Activated CD4-positive, alpha-beta T cell treated with anti-CD3 and anti-CD28 coated beads, Interleukin-2, amount 10 ng/mL, durations not matched to agents 7 days and 5 days (primary cell): ENCODE measurements at regions not wholly inside any gene's neighbourhood (a gene's known extent, or its start where the extent isn't known, plus 50 kb on each side); places are given as distances from the start of the nearest gene placed in this dataset.
"Not testable (repeated sequence)": the region's sequence is repeated elsewhere in the genome, so short reads cannot be mapped to it uniquely, and the experiment has no call there.

Experiments used
- CTCF ChIA-PET: fragments of 350-600 bp; sonication (Branson Sonifier 250); formaldehyde crosslinking; loops from one replicate; lab custom pipeline; 2021; ENCODE audit warnings: antibody characterized with exemption; lab: Charles Lee
- POLR2A ChIA-PET: fragments of 350-600 bp; sonication (Branson Sonifier 250); formaldehyde crosslinking; loops from one replicate; lab custom pipeline; 2021; ENCODE audit warnings: antibody characterized with exemption; lab: Charles Lee
- DNase-seq: peaks from one replicate; pipeline ENCODE4 v3.0.0-alpha.2; 2020
- H3K27ac Mint-ChIP-seq: one replicate; pipeline ENCODE4 v1.8.0; 2021; ENCODE audit warnings: mild to moderate bottlenecking, moderate library complexity, mixed read lengths
- H3K27me3 Mint-ChIP-seq: one replicate; pipeline ENCODE4 v1.8.0; 2021; ENCODE audit warnings: mixed read lengths
- H3K36me3 Mint-ChIP-seq: one replicate; pipeline ENCODE4 v1.8.0; 2021; ENCODE audit warnings: low read depth, mixed read lengths
- H3K4me1 Mint-ChIP-seq: one replicate; pipeline ENCODE4 v1.8.0; 2021; ENCODE audit warnings: mixed read lengths
- H3K4me3 Mint-ChIP-seq: one replicate; pipeline ENCODE4 v1.8.0; 2021; ENCODE audit warnings: mild to moderate bottlenecking, moderate library complexity, mixed read lengths
- H3K9me3 Mint-ChIP-seq: one replicate; pipeline ENCODE4 v1.8.0; 2021; ENCODE audit warnings: mixed read lengths

GRCh38 chr3:75397486-75397885 is 266.6 kb upstream of the FRG2C start:
- H3K4me1 Mint-ChIP-seq, H3K36me3 Mint-ChIP-seq, H3K27ac Mint-ChIP-seq, DNase-seq, H3K9me3 Mint-ChIP-seq, POLR2A ChIA-PET, CTCF ChIA-PET, H3K27me3 Mint-ChIP-seq, H3K4me3 Mint-ChIP-seq: not testable (repeated sequence)

DNA sequence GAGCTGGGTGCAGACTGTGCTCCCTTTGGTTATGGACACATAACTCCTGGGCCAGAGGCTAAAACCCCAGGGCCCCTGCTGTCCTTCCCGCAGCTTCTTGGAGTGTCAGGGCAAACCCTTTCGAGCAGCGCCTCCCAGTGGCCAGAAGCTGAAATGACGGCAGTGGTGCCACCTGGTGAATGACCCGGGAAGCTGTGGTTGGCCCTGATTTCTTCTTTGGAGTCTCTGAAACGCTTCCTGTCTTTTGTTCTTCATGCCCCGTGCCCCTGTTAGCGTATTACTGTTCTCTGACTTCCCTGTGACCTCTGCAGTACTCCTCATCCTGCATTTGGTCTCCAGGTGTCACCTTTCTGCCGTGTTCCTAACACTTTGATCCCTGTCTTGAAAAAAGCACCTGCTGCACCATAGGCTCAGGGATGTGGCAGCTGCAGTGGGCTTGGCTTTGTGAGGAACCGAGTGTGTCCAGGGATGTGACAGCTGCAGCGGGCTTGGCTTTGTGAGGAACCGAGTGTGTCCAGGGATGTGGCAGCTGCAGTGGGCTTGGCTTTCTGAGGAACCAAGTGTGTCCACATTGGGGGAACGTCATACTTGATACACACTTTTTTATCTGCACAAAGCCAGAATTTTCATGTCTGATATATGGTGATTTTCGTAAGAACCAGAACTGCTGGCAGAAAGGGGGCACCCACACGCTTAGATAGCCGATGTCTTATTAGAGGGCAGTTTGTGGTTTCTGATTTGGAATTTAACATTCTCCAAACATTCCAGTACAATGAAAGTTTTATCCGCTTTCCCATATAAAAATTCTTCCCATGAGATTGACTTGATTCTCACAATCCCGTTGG is 241.8 kb upstream of the FRG2C start:
- H3K27me3 Mint-ChIP-seq, CTCF ChIA-PET, H3K4me3 Mint-ChIP-seq, H3K9me3 Mint-ChIP-seq, H3K36me3 Mint-ChIP-seq, H3K27ac Mint-ChIP-seq, POLR2A ChIA-PET: not testable (repeated sequence)
- H3K4me1 Mint-ChIP-seq, result peaks cover 11% of the 10 kb centered on the region
- peak; percentile 53 for DNase-seq

- H3K4me1 Mint-ChIP-seq, result peaks cover 20% of the 10 kb centered on the region
- DNase-seq, H3K9me3 Mint-ChIP-seq, H3K27me3 Mint-ChIP-seq, H3K4me3 Mint-ChIP-seq, POLR2A ChIA-PET, H3K36me3 Mint-ChIP-seq, H3K27ac Mint-ChIP-seq, CTCF ChIA-PET: not testable (repeated sequence)
These were observed 238.7 kb upstream of the FRG2C start for GRCh38 chr3:75425379-75425778.

DNA sequence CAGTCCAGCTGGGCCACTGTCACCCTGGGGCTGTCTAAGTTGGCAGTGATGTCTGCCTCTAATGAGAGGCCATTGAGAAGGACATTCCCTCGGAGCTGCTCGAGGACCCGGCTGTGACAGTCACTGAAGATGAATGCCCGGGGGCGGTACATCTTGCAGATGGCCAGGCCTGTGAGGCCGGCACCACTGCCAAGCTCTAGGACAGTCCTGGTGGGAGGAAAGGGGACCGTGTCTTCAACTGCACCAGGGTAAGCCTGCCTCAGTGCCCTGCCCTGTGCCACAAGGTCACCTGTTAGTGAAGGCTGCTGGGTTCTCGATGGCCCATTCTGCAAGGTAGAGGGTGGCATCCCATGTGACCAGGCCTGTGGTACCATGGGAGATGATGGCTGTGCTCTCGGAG is 236.6 kb upstream of the FRG2C start:
- not testable (repeated sequence) for H3K36me3 Mint-ChIP-seq

DNA sequence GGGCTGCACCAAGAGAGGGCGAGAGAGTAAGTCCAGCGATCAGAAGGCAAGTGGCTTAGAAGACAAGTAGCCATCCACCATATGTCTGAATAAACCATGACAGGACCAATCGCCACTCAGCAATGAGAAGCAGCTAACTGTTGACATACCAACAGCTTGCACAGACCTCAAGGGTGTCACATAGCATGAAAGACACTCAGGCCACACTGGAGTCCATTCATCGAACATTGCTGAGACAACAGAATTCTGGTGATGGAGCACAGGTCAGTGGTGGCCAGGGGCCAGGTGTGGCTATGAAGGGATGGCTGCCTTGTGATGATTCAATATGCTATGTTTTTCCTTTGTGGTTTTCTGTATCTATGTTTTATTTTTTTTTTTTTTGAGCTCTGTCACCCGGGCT is 236.2 kb upstream of the FRG2C start:
- H3K27me3 Mint-ChIP-seq, H3K4me3 Mint-ChIP-seq, CTCF ChIA-PET, DNase-seq, H3K9me3 Mint-ChIP-seq, POLR2A ChIA-PET, H3K36me3 Mint-ChIP-seq, H3K27ac Mint-ChIP-seq: not testable (repeated sequence)
- peaks cover 10% of the 10 kb centered on the region for H3K4me1 Mint-ChIP-seq

More for the DNA sequence above, 236.6 kb upstream of the FRG2C start:
- H3K4me3 Mint-ChIP-seq, POLR2A ChIA-PET, CTCF ChIA-PET, DNase-seq, H3K9me3 Mint-ChIP-seq, H3K27ac Mint-ChIP-seq, H3K27me3 Mint-ChIP-seq: not testable (repeated sequence)
- peaks cover 13% of the 10 kb centered on the region for H3K4me1 Mint-ChIP-seq

DNA sequence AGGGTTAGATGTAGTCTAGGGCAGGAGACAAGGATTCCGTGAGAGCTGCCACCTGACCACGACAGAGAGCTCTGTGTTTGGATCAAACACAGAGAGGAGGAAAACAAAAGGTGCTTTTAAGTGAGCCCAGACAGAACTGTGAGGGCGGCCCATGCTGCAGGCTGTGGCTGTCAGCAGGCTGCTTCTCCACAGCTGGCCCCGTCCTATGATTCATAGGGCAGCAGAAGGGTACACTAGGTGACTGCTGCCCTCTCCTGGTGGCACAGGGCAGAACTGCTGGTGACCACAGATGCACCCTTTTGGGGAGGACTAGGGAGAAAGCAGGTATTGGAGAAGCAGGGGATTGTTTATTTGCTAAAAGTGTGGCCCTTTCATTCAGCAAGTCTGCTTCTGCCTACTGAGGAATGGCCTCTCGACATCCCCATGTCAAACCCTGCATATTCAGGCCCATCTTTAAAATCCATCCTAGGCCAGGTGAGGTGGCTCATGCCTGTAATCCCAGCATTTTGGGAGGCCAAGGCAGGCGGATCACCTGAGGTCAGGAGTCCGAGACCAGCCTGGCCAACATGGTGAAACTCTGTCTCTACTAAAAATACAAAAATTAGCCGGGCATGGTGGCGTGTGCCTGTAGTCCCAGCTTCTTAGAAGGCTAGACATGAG is 234.4 kb upstream of the FRG2C start:
- peak; percentile 71 for DNase-seq

GRCh38 chr3:75430406-75430805 is 233.7 kb upstream of the FRG2C start:
- DNase-seq, H3K4me3 Mint-ChIP-seq, H3K9me3 Mint-ChIP-seq, H3K36me3 Mint-ChIP-seq, H3K27ac Mint-ChIP-seq, H3K27me3 Mint-ChIP-seq, POLR2A ChIA-PET, CTCF ChIA-PET: not testable (repeated sequence)
- H3K4me1 Mint-ChIP-seq, result peaks cover 22% of the 10 kb centered on the region

More for the DNA sequence above, 234.4 kb upstream of the FRG2C start:
- peaks cover 22% of the 10 kb centered on the region for H3K4me1 Mint-ChIP-seq
- POLR2A ChIA-PET, H3K4me3 Mint-ChIP-seq, H3K9me3 Mint-ChIP-seq, H3K27ac Mint-ChIP-seq, H3K36me3 Mint-ChIP-seq, H3K27me3 Mint-ChIP-seq, CTCF ChIA-PET: not testable (repeated sequence)

GRCh38 chr3:75431120-75431519 is 233.0 kb upstream of the FRG2C start:
- H3K36me3 Mint-ChIP-seq, DNase-seq, CTCF ChIA-PET, POLR2A ChIA-PET, H3K27me3 Mint-ChIP-seq, H3K4me3 Mint-ChIP-seq, H3K9me3 Mint-ChIP-seq, H3K27ac Mint-ChIP-seq: not testable (repeated sequence)
- H3K4me1 Mint-ChIP-seq, result peaks cover 24% of the 10 kb centered on the region

GRCh38 chr3:75432466-75432865 is 231.7 kb upstream of the FRG2C start:
- CTCF ChIA-PET, H3K4me3 Mint-ChIP-seq, DNase-seq, POLR2A ChIA-PET, H3K36me3 Mint-ChIP-seq, H3K27ac Mint-ChIP-seq, H3K27me3 Mint-ChIP-seq, H3K9me3 Mint-ChIP-seq: not testable (repeated sequence)
- peaks cover 26% of the 10 kb centered on the region for H3K4me1 Mint-ChIP-seq

- H3K36me3 Mint-ChIP-seq, H3K4me3 Mint-ChIP-seq, H3K27me3 Mint-ChIP-seq, H3K27ac Mint-ChIP-seq, POLR2A ChIA-PET, CTCF ChIA-PET, H3K9me3 Mint-ChIP-seq, DNase-seq: not testable (repeated sequence)
- H3K4me1 Mint-ChIP-seq, result peaks cover 26% of the 10 kb centered on the region
These were observed 231.2 kb upstream of the FRG2C start for GRCh38 chr3:75432885-75433284.

DNA sequence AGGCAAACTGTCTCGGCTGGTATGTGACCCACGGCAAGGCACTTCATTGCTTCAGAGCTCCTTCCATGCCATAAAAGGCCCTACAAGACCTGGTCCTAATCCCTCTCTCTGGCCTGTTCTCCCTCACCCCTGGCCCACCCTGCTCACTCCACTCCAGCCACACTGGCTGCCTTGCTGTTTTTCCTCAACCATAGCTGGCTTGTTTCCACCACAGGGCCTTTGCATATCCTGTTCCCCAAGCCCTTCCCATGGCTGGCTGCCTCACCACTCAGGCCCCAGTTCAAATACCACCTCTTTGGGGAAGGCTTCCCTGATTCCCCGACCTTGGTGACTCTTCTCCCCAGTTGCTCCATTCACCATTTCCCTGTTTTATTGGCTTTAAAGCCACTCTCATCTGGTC is 230.8 kb upstream of the FRG2C start:
- DNase-seq, POLR2A ChIA-PET, CTCF ChIA-PET, H3K27ac Mint-ChIP-seq, H3K36me3 Mint-ChIP-seq, H3K27me3 Mint-ChIP-seq, H3K4me3 Mint-ChIP-seq, H3K9me3 Mint-ChIP-seq: not testable (repeated sequence)
- peaks cover 26% of the 10 kb centered on the region for H3K4me1 Mint-ChIP-seq

- Mint-ChIP-seq H3K4me1 (peaks cover 20% of the 10 kb centered on the region), H3K27ac (peak overlapping the region; percentile 82), H3K4me3 (peak overlapping the region; percentile 89)
- CTCF ChIA-PET, H3K36me3 Mint-ChIP-seq, POLR2A ChIA-PET, H3K9me3 Mint-ChIP-seq, H3K27me3 Mint-ChIP-seq: not testable (repeated sequence)
- DNase-seq, result peak; percentile 19
These were observed 229.7 kb upstream of the FRG2C start for GRCh38 chr3:75434276-75434912.
